ENCODE measurements at regions not wholly inside any gene's neighbourhood (a gene's known extent, or its start where the extent isn't known, plus 50 kb on each side); places are given as distances from the start of the nearest gene placed in this dataset.

DNA sequence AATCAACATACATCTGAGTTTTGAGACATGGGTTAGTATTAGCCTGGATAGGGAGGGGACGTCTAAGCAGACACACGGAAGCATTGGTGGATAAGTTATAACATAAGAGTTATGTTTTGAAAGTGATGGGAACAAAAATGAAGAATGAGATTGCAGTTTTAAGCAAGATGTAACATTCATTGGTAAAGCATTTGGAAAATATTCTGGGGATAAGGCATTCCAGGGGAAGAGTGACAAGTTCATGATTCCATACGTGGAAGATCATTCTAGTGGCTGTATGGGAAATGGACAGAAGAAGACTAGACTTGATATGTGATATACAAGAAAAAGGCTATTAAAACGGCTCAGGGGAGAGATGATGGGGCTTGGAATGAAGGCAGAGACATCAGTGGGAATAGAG is 632.9 kb downstream of the CDH8 start:
- TF ChIP-seq, protein P1, sequence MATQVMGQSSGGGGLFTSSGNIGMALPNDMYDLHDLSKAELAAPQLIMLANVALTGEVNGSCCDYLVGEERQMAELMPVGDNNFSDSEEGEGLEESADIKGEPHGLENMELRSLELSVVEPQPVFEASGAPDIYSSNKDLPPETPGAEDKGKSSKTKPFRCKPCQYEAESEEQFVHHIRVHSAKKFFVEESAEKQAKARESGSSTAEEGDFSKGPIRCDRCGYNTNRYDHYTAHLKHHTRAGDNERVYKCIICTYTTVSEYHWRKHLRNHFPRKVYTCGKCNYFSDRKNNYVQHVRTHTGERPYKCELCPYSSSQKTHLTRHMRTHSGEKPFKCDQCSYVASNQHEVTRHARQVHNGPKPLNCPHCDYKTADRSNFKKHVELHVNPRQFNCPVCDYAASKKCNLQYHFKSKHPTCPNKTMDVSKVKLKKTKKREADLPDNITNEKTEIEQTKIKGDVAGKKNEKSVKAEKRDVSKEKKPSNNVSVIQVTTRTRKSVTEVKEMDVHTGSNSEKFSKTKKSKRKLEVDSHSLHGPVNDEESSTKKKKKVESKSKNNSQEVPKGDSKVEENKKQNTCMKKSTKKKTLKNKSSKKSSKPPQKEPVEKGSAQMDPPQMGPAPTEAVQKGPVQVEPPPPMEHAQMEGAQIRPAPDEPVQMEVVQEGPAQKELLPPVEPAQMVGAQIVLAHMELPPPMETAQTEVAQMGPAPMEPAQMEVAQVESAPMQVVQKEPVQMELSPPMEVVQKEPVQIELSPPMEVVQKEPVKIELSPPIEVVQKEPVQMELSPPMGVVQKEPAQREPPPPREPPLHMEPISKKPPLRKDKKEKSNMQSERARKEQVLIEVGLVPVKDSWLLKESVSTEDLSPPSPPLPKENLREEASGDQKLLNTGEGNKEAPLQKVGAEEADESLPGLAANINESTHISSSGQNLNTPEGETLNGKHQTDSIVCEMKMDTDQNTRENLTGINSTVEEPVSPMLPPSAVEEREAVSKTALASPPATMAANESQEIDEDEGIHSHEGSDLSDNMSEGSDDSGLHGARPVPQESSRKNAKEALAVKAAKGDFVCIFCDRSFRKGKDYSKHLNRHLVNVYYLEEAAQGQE (IDR thresholded peaks at IDR 0.05; ENCODE audit: unreplicated experiment): no peak
- TF ChIP-seq JUNB (IDR thresholded peaks at IDR 0.05; ENCODE audit: unreplicated experiment) (no peak), NANOG (IDR thresholded peaks at IDR 0.05; ENCODE audit: borderline replicate concordance) (no peak), CREB1 (CRISPR knock-in tag; IDR thresholded peaks at IDR 0.05; ENCODE audit: low read depth) (no peak), EZH2phosphoT487 (IDR thresholded peaks at IDR 0.05; ENCODE audit: unreplicated experiment) (no peak), ZNF114 (CRISPR knock-in tag; IDR thresholded peaks at IDR 0.05) (no peak)
- TF ChIP-seq, protein P2, sequence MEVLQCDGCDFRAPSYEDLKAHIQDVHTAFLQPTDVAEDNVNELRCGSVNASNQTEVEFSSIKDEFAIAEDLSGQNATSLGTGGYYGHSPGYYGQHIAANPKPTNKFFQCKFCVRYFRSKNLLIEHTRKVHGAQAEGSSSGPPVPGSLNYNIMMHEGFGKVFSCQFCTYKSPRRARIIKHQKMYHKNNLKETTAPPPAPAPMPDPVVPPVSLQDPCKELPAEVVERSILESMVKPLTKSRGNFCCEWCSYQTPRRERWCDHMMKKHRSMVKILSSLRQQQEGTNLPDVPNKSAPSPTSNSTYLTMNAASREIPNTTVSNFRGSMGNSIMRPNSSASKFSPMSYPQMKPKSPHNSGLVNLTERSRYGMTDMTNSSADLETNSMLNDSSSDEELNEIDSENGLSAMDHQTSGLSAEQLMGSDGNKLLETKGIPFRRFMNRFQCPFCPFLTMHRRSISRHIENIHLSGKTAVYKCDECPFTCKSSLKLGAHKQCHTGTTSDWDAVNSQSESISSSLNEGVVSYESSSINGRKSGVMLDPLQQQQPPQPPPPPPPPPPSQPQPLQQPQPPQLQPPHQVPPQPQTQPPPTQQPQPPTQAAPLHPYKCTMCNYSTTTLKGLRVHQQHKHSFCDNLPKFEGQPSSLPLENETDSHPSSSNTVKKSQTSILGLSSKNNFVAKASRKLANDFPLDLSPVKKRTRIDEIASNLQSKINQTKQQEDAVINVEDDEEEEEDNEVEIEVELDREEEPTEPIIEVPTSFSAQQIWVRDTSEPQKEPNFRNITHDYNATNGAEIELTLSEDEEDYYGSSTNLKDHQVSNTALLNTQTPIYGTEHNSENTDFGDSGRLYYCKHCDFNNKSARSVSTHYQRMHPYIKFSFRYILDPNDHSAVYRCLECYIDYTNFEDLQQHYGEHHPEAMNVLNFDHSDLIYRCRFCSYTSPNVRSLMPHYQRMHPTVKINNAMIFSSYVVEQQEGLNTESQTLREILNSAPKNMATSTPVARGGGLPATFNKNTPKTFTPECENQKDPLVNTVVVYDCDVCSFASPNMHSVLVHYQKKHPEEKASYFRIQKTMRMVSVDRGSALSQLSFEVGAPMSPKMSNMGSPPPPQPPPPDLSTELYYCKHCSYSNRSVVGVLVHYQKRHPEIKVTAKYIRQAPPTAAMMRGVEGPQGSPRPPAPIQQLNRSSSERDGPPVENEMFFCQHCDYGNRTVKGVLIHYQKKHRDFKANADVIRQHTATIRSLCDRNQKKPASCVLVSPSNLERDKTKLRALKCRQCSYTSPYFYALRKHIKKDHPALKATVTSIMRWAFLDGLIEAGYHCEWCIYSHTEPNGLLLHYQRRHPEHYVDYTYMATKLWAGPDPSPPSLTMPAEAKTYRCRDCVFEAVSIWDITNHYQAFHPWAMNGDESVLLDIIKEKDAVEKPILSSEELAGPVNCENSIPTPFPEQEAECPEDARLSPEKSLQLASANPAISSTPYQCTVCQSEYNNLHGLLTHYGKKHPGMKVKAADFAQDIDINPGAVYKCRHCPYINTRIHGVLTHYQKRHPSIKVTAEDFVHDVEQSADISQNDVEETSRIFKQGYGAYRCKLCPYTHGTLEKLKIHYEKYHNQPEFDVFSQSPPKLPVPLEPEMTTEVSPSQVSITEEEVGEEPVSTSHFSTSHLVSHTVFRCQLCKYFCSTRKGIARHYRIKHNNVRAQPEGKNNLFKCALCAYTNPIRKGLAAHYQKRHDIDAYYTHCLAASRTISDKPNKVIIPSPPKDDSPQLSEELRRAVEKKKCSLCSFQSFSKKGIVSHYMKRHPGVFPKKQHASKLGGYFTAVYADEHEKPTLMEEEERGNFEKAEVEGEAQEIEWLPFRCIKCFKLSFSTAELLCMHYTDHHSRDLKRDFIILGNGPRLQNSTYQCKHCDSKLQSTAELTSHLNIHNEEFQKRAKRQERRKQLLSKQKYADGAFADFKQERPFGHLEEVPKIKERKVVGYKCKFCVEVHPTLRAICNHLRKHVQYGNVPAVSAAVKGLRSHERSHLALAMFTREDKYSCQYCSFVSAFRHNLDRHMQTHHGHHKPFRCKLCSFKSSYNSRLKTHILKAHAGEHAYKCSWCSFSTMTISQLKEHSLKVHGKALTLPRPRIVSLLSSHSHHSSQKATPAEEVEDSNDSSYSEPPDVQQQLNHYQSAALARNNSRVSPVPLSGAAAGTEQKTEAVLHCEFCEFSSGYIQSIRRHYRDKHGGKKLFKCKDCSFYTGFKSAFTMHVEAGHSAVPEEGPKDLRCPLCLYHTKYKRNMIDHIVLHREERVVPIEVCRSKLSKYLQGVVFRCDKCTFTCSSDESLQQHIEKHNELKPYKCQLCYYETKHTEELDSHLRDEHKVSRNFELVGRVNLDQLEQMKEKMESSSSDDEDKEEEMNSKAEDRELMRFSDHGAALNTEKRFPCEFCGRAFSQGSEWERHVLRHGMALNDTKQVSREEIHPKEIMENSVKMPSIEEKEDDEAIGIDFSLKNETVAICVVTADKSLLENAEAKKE (CRISPR knock-in tag; IDR thresholded peaks at IDR 0.05): no peak
- TF ChIP-seq, protein P3, sequence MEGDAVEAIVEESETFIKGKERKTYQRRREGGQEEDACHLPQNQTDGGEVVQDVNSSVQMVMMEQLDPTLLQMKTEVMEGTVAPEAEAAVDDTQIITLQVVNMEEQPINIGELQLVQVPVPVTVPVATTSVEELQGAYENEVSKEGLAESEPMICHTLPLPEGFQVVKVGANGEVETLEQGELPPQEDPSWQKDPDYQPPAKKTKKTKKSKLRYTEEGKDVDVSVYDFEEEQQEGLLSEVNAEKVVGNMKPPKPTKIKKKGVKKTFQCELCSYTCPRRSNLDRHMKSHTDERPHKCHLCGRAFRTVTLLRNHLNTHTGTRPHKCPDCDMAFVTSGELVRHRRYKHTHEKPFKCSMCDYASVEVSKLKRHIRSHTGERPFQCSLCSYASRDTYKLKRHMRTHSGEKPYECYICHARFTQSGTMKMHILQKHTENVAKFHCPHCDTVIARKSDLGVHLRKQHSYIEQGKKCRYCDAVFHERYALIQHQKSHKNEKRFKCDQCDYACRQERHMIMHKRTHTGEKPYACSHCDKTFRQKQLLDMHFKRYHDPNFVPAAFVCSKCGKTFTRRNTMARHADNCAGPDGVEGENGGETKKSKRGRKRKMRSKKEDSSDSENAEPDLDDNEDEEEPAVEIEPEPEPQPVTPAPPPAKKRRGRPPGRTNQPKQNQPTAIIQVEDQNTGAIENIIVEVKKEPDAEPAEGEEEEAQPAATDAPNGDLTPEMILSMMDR (conservative IDR thresholded peaks at IDR 0.05; ENCODE audit: low read depth in 2 of 2): no peak
- no peak for DNase-seq (ENCODE audit: low spot score)
- Mint-ChIP-seq H3K36me3 (ENCODE audit: low read depth) (no peaks in the 10 kb centered on the region), H3K27ac (no peak overlapping the region), H3K4me3 (no peak overlapping the region), H3K27me3 (ENCODE audit: insufficient read depth, low read depth, poor library complexity) (peaks cover 2% of the 10 kb centered on the region), H3K4me1 (no peaks in the 10 kb centered on the region), H3K9me3 (no peaks in the 10 kb centered on the region)
- H3K27me3 ChIP-seq (ENCODE audit: insufficient read depth): no peaks in the 10 kb centered on the region
- no peaks in the 10 kb centered on the region for H3K4me1 ChIP-seq (ENCODE audit: insufficient read depth)
- H2AFZ ChIP-seq: no peak overlapping the region
- no peaks in the 10 kb centered on the region for H3K9me2 ChIP-seq (ENCODE audit: insufficient read depth)
- H3K4me3 ChIP-seq: no peak overlapping the region
- no peaks in the 10 kb centered on the region for H4K20me1 ChIP-seq (replicated peaks; ENCODE audit: insufficient read depth)
- H3K79me2 ChIP-seq (replicated peaks; ENCODE audit: insufficient read depth): no peaks in the 10 kb centered on the region
- H3F3A ChIP-seq (replicated peaks; ENCODE audit: low read depth): no peaks in the 10 kb centered on the region
- H3K36me3 ChIP-seq (ENCODE audit: insufficient read depth): no peaks in the 10 kb centered on the region
- H3K4me2 ChIP-seq: no peak overlapping the region
- ATAC-seq: no peak
- no peak overlapping the region for H3K27ac ChIP-seq (ENCODE audit: low read depth)
